Activated CD8-positive, alpha-beta T cell treated with anti-CD3 and anti-CD28 coated beads, Interleukin-2, amount 10 ng/mL, durations not matched to agents 7 days and 5 days (primary cell): ENCODE measurements at regions not wholly inside any gene's neighbourhood (a gene's known extent, or its start where the extent isn't known, plus 50 kb on each side); places are given as distances from the start of the nearest gene placed in this dataset.

Experiments
- ATAC-seq: fragments of 150-1000 bp; cut with Tn5 transposase; one replicate; pipeline ENCODE4 v1.10.0; 2021; ENCODE audit warnings: moderate library complexity
- CTCF ChIA-PET: fragments of 350-600 bp; sonication (Branson Sonifier 250); formaldehyde crosslinking; loops from one replicate; lab custom pipeline; 2021; ENCODE audit warnings: antibody characterized with exemption; lab: Charles Lee
- POLR2A ChIA-PET: fragments of 350-600 bp; sonication (Branson Sonifier 250); formaldehyde crosslinking; loops from one replicate; lab custom pipeline; 2021; ENCODE audit warnings: antibody characterized with exemption; lab: Charles Lee
- DNase-seq: peaks from one replicate; pipeline ENCODE4 v3.0.0-alpha.2; 2020
- H3K27ac Mint-ChIP-seq: one replicate; pipeline ENCODE4 v1.8.0; 2021; ENCODE audit warnings: mild to moderate bottlenecking, mixed read lengths
- H3K27me3 Mint-ChIP-seq: one replicate; pipeline ENCODE4 v1.8.0; 2021; ENCODE audit warnings: low read depth, mixed read lengths
- H3K36me3 Mint-ChIP-seq: one replicate; pipeline ENCODE4 v1.8.0; 2021; ENCODE audit warnings: low read depth, mixed read lengths
- H3K4me1 Mint-ChIP-seq: one replicate; pipeline ENCODE4 v1.8.0; 2021; ENCODE audit warnings: low read depth, mixed read lengths
- H3K4me3 Mint-ChIP-seq: one replicate; pipeline ENCODE4 v1.8.0; 2021; ENCODE audit warnings: mild to moderate bottlenecking, mixed read lengths
- H3K9me3 Mint-ChIP-seq: one replicate; pipeline ENCODE4 v1.8.0; 2022; ENCODE audit warnings: mixed read lengths; ENCODE audit not compliant: insufficient read depth

- Mint-ChIP-seq H3K27me3 (no peaks in the 10 kb centered on the region), H3K36me3 (peaks cover 4% of the 10 kb centered on the region), H3K9me3 (peaks cover 4% of the 10 kb centered on the region), H3K27ac (no peak overlapping the region), H3K4me1 (peaks cover 43% of the 10 kb centered on the region), H3K4me3 (no peak overlapping the region)
- DNase-seq, result no peak
- ATAC-seq, result no peak
- CTCF ChIA-PET, result interaction anchor here (0.7 to 1.4 kb wide), 2 partner anchors 52 to 57 kb away, joined by 3 to 5 read pairs; partner anchors contain the start of gene PHLDA1
- POLR2A ChIA-PET, result no interaction called here
These were observed 57.0 kb downstream of the PHLDA1 start for GRCh38 chr12:75974323-75975187.

GRCh38 chr12:75971253-75971652, 60.3 kb downstream of the PHLDA1 start:
- peaks cover 4% of the 10 kb centered on the region for H3K36me3 Mint-ChIP-seq
- H3K27me3 Mint-ChIP-seq, result no peaks in the 10 kb centered on the region
- DNase-seq (no peak), ATAC-seq (no peak)
- CTCF ChIA-PET, result interaction anchor here (1.0 kb wide), 1 partner anchor 60 kb away, joined by 3 read pairs; no protein-coding TSS in a partner anchor
- peaks cover 4% of the 10 kb centered on the region for H3K9me3 Mint-ChIP-seq
- POLR2A ChIA-PET, result no interaction called here
- H3K4me3 Mint-ChIP-seq, result no peak overlapping the region
- H3K4me1 Mint-ChIP-seq, result peaks cover 19% of the 10 kb centered on the region
- H3K27ac Mint-ChIP-seq, result no peak overlapping the region

DNA sequence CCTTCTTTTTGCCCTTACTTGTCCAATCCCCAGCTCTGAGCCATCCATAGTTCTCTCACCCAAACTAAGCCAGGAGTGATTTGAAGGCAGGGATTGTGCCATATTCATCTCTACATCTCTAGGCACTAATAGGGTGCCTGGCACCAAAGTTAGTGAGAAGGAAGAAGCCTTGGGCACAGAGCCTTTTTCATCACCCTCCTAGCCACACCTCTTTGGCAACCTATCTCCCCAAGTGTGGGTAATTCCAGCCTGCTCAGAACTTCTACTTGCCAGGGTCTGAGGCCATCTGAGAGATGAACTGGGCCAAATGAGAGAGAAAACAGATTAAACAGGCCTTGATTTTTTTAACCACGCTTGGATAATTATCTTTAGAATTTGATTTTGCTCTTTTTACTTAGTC, 61.3 kb downstream of the PHLDA1 start:
- H3K36me3 Mint-ChIP-seq, result peaks cover 4% of the 10 kb centered on the region
- no peaks in the 10 kb centered on the region for H3K27me3 Mint-ChIP-seq
- no peak overlapping the region for H3K4me3 Mint-ChIP-seq
- peak overlapping the region; percentile 1 for H3K27ac Mint-ChIP-seq
- ATAC-seq, result no peak
- ChIA-PET POLR2A (interaction anchor here (1.1 kb wide), 1 partner anchor 61 kb away, joined by 3 read pairs; the partner anchor contains the start of gene PHLDA1), CTCF (no interaction called here)
- H3K4me1 Mint-ChIP-seq, result peaks cover 14% of the 10 kb centered on the region
- peaks cover 4% of the 10 kb centered on the region for H3K9me3 Mint-ChIP-seq
- no peak for DNase-seq

- no peak overlapping the region for H3K4me3 Mint-ChIP-seq
- no peaks in the 10 kb centered on the region for H3K27me3 Mint-ChIP-seq
- H3K4me1 Mint-ChIP-seq, result peaks cover 16% of the 10 kb centered on the region
- ChIA-PET CTCF (no interaction called here), POLR2A (interaction anchor here (1.1 kb wide), 1 partner anchor 61 kb away, joined by 3 read pairs; the partner anchor contains the start of gene PHLDA1)
- ATAC-seq (no peak), DNase-seq (no peak)
- peaks cover 4% of the 10 kb centered on the region for H3K9me3 Mint-ChIP-seq
- peaks cover 4% of the 10 kb centered on the region for H3K36me3 Mint-ChIP-seq
- H3K27ac Mint-ChIP-seq, result no peak overlapping the region
These were observed 61.8 kb downstream of the PHLDA1 start for GRCh38 chr12:75969768-75970167.

DNA sequence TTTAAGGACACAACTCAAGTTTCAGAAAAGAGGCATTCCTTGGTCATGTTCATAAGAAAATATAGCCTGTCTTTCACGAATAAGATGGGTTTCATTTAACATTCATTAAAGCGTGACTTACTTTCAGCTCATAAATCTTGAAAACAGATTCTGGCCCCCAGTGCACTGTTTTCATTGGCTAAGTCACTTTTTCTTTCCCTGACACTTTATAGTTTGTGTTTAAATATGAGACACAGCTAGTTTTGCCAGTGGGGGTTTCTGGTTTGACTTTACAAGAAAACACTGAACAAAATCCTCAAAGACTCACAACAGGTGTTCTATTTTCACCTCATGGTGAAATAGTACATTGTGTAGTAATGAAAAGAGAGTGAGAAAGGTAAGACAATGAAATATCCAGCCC, 65.9 kb downstream of the PHLDA1 start:
- no peaks in the 10 kb centered on the region for H3K36me3 Mint-ChIP-seq
- ChIA-PET POLR2A (interaction anchor here (1.2 kb wide), 1 partner anchor 65 kb away, joined by 3 read pairs; no protein-coding TSS in a partner anchor), CTCF (interaction anchor here (0.9 to 2.1 kb wide), 2 partner anchors 31 to 57 kb away, joined by 3 to 6 read pairs; no protein-coding TSS in a partner anchor)
- no peaks in the 10 kb centered on the region for H3K27me3 Mint-ChIP-seq
- H3K4me1 Mint-ChIP-seq, result peaks cover 29% of the 10 kb centered on the region
- no peak for ATAC-seq
- no peak for DNase-seq
- no peak overlapping the region for H3K4me3 Mint-ChIP-seq
- no peaks in the 10 kb centered on the region for H3K9me3 Mint-ChIP-seq
- H3K27ac Mint-ChIP-seq, result no peak overlapping the region

DNA sequence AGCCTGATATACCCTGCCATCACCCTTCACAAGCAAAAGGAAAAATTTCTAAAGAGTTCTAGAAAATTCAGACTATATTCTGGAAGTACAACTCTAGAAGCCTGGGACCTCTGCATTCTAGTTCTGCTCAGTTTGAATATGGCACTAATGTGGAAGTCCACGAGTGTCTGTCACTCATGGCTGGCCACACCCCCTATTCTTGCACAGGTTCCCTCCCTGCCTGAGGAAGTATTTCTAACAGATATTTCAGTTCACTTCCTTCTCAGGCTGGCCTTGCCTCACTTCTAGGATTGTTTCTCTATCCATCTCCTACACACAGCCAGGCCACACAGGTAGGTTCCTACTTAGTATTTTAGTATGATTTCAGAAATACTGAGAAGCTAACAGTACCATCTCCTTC, 67.4 kb downstream of the PHLDA1 start:
- H3K36me3 Mint-ChIP-seq, result no peaks in the 10 kb centered on the region
- H3K27ac Mint-ChIP-seq, result peak overlapping the region; percentile 44
- ChIA-PET CTCF (interaction anchor here (1.3 kb wide), 1 partner anchor 16 kb away, joined by 3 read pairs; no protein-coding TSS in a partner anchor), POLR2A (no interaction called here)
- H3K4me1 Mint-ChIP-seq, result peaks cover 31% of the 10 kb centered on the region
- DNase-seq (peak; percentile 37), ATAC-seq (peak; percentile 65)
- no peaks in the 10 kb centered on the region for H3K9me3 Mint-ChIP-seq
- H3K4me3 Mint-ChIP-seq, result no peak overlapping the region
- no peaks in the 10 kb centered on the region for H3K27me3 Mint-ChIP-seq

GRCh38 chr12:75961878-75962277, 69.7 kb downstream of the PHLDA1 start:
- no peaks in the 10 kb centered on the region for H3K36me3 Mint-ChIP-seq

DNA sequence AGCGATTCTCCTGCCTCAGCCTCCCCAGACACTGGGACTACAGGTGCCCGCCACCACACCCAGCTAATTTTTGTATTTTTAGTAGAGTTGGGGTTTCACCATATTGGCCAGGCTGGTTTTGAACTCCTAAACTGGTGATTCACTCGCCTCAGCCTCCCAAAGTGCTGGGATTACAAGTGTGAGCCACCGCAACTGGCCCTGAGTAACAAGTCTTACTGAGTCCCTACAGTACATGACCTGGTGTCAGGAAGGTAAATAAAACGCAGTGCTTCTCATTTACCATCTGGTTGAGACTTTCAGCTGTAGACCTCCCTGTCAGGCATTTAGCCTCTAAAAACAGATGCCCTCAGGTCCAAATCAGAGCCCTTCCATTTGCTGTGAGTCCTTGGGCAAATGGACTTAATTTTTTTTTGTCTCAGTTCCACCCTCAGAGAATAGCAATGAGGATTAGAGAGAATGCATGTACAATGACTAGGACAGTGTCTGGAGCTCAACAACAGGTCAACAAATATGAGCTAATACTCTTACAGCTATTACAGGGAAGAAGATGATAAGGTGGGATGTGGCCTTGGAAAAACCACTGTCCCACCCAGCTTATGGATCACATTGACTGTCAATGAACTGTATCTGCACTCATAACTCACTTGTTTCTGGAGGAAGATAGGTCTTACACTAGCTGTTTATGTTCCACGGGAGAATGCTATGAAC, 70.5 kb downstream of the PHLDA1 start:
- no peak overlapping the region for H3K27ac Mint-ChIP-seq
- POLR2A ChIA-PET, result interaction anchor here (1.0 kb wide), 1 partner anchor 60 kb away, joined by 3 read pairs; no protein-coding TSS in a partner anchor
- CTCF ChIA-PET, result interaction anchor here (0.5 to 0.9 kb wide), 2 partner anchors 53 to 70 kb away, joined by 3 read pairs; partner anchors contain the start of gene PHLDA1

More at GRCh38 chr12:75961878-75962277, 69.7 kb downstream of the PHLDA1 start:
- DNase-seq (no peak), ATAC-seq (no peak)
- CTCF ChIA-PET, result interaction anchor here (0.6 to 0.9 kb wide), 2 partner anchors 69 to 699 kb away, joined by 3 read pairs; partner anchors contain the start of gene PHLDA1
- Mint-ChIP-seq H3K4me3 (no peak overlapping the region), H3K27me3 (no peaks in the 10 kb centered on the region), H3K27ac (no peak overlapping the region), H3K9me3 (no peaks in the 10 kb centered on the region), H3K4me1 (peaks cover 36% of the 10 kb centered on the region)
- POLR2A ChIA-PET, result interaction anchor here (1.0 kb wide), 1 partner anchor 59 kb away, joined by 3 read pairs; no protein-coding TSS in a partner anchor

DNA sequence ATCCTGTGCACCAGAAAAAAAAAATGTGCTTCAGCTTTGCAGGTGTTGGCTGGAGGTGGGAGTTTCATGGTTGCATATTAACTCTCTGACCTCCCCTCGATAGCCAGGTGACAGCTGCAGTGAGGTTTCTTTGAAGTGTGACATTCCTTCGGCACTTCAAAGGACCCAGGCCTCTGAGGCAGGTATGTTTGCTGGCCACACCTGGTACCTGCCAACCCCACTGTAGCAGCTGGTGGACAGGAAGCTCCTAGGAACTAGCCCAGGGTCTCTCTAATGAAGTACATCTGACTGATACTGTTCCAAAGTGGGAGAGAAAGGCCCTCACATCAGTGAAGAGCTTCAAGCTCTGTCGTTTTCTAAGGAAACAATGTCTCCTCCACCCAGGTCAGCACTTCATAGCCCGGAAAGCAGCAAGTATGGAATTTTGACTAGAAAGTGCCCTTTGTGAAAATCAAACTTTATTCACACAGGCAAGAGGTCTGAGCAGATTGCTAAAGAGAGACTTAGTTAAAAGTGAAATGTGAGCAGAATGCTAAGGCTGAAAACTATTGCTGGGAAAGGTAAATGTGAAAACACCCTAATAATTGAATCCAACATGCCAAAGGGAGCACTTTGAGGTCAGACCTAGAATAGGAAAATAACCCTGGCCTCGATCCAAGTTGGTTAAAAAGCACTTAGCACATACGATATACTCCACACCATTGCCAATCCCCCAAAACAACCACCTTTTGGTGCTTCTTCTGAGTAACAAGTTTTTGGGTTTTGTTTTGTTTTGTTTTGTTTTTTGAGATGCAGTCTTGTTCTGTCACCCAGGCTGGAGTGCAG, 71.3 kb downstream of the PHLDA1 start:
- CTCF ChIA-PET, result interaction anchor here (1.4 to 1.5 kb wide), 3 partner anchors 8 to 60 kb away, joined by 3 to 7 read pairs (median 6); no protein-coding TSS in a partner anchor
- ATAC-seq, result peak; percentile 17

More for the DNA sequence above, 70.5 kb downstream of the PHLDA1 start:
- DNase-seq (no peak), ATAC-seq (no peak)
- no peaks in the 10 kb centered on the region for H3K36me3 Mint-ChIP-seq
- H3K4me3 Mint-ChIP-seq, result no peak overlapping the region
- H3K27me3 Mint-ChIP-seq, result no peaks in the 10 kb centered on the region
- peaks cover 36% of the 10 kb centered on the region for H3K4me1 Mint-ChIP-seq
- H3K9me3 Mint-ChIP-seq, result no peaks in the 10 kb centered on the region

DNA sequence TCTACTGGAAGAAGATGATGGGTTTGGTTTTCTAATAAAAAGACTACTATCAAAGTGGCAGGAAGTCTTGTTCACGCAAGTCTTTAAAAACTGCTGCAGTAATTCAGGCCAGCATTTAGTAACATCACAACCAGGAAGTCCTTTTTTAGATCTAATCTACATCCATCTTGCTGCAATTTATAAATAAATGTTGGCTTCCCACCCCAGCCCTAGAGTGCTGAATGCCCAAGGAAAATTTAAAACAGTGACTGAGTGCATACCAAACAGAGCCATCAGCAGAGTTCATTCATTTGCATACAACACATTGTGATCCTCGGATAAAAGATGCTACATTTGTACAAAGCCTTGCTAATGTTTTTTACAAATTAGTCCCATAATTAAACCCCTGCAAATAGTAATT, 72.1 kb downstream of the PHLDA1 start:
- CTCF ChIA-PET, result interaction anchor here (1.0 to 1.5 kb wide), 6 partner anchors 9 to 475 kb away, joined by 3 to 7 read pairs (median 4); partner anchors contain the start of gene PHLDA1
- peaks cover 32% of the 10 kb centered on the region for H3K4me1 Mint-ChIP-seq
- DNase-seq, result no peak
- no peaks in the 10 kb centered on the region for H3K36me3 Mint-ChIP-seq
- peak overlapping the region; percentile 73 for H3K27ac Mint-ChIP-seq
- peak; percentile 41 for ATAC-seq
- no peaks in the 10 kb centered on the region for H3K27me3 Mint-ChIP-seq
- no peaks in the 10 kb centered on the region for H3K9me3 Mint-ChIP-seq
- POLR2A ChIA-PET, result interaction anchor here (0.6 to 2.1 kb wide), 5 partner anchors 15 to 71 kb away, joined by 3 to 13 read pairs (median 8); partner anchors contain the start of gene PHLDA1
- H3K4me3 Mint-ChIP-seq, result no peak overlapping the region

More for the DNA sequence above, 71.3 kb downstream of the PHLDA1 start:
- H3K9me3 Mint-ChIP-seq, result no peaks in the 10 kb centered on the region
- no peaks in the 10 kb centered on the region for H3K36me3 Mint-ChIP-seq
- POLR2A ChIA-PET, result interaction anchor here (1.6 to 2.1 kb wide), 3 partner anchors 18 to 71 kb away, joined by 8 to 13 read pairs (median 9); partner anchors contain the start of gene PHLDA1
- H3K27me3 Mint-ChIP-seq, result no peaks in the 10 kb centered on the region
- H3K4me1 Mint-ChIP-seq, result peaks cover 36% of the 10 kb centered on the region
- H3K27ac Mint-ChIP-seq, result no peak overlapping the region
- no peak overlapping the region for H3K4me3 Mint-ChIP-seq
- DNase-seq, result no peak
